GM21367 (cell line): ENCODE measurements at regions not wholly inside any gene's neighbourhood (a gene's known extent, or its start where the extent isn't known, plus 50 kb on each side); places are given as distances from the start of the nearest gene placed in this dataset.
"Not testable (repeated sequence)": the region's sequence is repeated elsewhere in the genome, so short reads cannot be mapped to it uniquely, and the experiment has no call there.

ENCODE experiments used
- ATAC-seq: cut with Tn5 transposase; IDR thresholded peaks from one replicate; pipeline ENCODE4 v1.9.1; 2021; ENCODE audit not compliant: unreplicated experiment

DNA sequence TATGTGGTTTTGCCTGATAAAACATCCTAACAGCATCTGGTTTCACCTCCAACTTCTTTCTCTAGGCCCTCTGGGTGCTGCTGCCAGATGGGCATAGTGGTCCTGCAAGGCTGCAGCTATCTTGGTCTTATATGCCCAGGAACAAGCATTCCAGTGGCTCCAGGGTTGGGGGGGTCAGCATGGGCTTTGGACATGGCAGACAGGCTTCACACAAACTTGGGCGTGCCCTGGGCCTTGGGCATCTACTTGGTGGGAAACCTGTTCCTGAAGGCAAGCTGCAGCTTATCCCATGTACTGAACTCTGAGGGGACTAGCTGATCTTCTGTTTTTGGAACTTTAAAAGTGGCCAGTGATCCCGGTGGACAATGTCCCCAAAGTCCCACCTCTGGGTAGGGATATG lies 54.9 kb upstream of the ZNF678 start:
- no peak for ATAC-seq

DNA sequence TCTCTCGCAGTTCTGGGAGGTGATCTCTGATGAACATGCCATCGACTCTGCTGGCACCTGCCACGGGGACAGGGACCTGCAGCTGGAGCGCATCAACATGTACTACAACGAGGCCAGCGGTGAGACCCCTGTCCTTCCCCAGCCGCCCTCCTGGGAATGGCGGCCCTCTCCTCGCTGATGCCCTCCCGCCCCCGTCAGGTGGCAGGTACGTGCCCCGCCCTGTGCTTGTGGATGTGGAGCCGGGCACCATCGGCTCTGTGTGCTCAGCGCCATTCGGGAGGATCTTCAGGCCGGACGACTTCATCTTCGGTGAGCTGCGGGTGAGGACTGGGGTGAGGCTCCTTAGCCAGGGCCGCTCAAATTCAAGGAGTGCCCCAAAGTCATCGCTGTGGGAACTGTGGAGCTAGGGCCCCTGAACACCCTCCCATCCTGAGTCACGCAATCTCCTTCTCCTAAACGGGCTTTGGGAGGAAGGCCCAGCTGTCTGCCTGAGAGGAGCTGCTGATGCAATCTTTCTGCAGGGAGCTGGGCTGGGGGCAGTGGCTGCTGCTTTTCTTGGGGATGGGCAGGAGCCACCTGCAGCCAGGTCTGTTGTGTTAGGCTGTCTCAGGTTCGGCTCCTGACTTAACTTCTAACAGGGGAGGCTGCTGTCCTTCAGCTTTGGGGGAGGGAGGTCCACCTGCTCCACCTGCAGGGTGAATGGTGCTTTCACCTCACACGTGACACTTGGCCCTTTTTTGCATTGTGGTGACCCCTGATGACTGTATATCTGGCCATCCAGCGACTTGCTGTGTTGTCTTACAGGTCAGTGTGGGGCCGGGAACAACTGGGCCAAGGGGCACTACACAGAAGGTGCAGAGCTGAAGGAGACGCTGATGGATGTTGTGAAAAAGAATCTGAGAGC lies 56.6 kb upstream of the ZNF678 start:
- ATAC-seq: not testable (repeated sequence)

DNA sequence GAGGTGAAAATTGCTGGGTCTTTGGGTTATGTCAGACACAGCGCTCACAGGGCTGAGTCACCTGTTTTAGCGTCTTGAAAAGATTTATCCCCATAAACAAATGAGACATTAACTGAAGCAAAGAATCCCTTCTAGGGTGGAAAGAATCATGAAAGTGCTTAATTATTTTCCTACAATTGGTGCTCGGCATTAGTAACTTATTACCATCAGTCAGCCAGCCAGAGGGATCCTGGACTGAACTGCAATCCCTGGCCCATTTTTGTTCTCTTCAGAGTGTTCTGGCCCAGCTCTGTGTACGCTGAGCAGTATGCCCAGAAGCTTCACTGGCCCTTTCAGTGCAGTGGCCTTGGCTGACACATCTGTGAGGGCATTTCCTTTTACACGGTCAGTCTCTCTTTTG lies 67.3 kb upstream of the ZNF678 start:
- not testable (repeated sequence) for ATAC-seq

DNA sequence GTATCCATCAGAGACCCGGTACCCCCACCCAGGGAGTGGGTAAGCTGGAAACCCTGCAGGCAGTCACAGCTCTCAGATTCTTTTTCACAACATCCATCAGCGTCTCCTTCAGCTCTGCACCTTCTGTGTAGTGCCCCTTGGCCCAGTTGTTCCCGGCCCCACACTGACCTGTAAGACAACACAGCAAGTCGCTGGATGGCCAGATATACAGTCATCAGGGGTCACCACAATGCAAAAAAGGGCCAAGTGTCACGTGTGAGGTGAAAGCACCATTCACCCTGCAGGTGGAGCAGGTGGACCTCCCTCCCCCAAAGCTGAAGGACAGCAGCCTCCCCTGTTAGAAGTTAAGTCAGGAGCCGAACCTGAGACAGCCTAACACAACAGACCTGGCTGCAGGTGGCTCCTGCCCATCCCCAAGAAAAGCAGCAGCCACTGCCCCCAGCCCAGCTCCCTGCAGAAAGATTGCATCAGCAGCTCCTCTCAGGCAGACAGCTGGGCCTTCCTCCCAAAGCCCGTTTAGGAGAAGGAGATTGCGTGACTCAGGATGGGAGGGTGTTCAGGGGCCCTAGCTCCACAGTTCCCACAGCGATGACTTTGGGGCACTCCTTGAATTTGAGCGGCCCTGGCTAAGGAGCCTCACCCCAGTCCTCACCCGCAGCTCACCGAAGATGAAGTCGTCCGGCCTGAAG lies 69.3 kb upstream of the ZNF678 start:
- ATAC-seq: not testable (repeated sequence)

DNA sequence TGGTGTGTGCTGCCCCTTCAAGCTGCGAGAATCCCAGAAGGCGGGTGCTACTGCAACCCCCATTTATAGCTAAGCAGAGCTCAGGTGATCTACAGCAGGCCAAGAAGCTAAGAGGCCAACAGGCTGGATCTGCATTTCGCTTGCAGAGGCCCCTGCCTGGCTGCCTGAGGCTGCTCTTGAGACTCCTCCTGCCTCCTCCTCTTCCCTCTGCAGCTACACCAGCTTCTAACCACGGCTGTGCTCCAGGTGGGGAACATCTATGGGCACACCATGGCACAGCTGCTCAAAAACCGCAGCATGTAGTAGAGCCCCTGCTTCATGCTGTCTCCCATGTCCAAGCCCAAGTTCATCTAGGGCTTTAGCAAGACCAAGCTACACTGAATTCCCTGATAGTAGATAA lies 72.9 kb upstream of the ZNF678 start:
- no peak for ATAC-seq

DNA sequence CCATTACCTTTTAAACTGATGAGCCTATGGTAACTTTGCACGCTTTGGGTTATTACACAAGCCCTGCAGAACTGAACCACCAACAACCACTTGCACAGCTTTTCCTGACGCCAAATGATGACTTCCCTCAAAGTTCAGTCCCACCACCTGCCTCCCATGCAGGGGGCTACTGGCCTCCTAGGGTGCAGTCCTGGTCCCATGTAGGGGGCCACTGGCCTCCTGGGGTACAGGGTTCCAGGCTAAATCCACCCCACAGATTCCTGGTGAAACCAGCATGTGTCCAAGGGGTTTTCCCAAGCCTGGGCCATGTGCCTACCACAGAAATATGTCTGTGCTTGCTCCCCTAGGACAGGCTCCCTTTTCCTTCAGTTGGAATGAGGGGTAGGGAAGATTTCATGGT lies 73.4 kb upstream of the ZNF678 start:
- ATAC-seq: no peak

DNA sequence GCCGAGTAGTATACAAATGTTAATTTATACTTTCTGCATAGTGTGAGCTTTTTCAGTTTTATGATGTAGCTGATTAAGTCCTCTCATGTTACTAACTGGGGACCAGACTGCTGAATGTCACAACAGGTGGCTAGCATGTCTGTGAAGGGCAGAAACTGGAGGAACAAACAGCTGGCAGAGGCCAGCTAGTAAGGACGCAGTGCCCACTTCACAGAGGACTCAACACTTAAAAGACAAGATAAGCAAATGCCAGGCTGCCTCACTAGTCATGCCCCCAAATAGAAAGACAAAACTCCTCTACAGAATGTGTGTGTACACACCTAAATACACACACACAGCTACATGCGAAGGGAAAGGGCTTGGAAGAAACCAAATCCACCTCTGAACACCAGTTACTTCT lies 73.8 kb upstream of the ZNF678 start:
- no peak for ATAC-seq

DNA sequence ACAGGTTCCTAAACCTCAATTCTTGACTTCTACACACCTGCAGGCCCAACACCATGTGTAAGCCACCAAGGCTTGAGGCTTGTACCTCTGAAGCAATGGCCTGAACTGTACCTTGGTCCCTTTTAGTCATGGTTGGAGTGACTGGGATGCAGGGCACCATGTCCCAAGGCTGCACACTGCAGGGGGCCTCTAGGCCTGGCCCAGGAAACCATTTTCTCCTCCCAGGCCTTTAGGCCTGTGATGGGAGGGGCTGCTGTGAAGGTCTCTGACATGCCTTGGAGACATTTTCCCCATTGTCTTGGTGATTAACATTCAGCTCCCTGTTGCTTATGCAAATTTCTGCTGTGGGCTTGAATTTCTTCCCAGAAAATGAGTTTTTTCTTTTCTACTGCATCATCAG lies 75.8 kb upstream of the ZNF678 start:
- no peak for ATAC-seq

DNA sequence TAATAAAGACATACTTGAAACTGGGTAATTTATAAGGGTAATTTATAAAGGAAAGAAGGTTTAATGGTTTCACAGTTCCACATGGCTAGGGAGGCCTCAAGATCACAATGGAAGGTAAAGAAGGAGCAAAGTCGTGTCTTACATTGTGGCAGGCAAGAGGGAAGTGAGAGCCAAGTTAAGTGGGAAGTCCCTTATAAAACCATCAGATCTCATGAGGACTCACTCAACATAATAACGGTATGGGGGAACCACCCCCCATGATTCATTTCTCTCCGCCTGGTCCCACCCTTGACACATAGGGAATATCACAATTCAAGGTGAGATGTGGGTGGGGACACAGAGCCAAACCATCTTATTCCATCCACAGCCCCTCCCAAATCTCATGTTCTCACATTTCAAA lies 76.8 kb upstream of the ZNF678 start:
- no peak for ATAC-seq

DNA sequence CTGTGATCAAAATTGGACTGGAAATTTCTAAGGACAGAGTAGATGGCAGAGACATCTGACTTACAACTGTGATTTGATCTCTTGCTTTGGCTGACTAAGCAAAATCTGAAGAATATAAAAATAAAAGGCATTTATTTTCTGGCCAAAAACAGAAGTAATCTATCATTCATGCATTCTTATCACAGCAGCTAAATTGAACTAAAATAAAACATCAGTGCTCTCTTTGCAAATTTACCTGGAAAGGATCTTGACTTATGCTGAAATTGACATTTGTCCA lies 81.4 kb upstream of the ZNF678 start:
- ATAC-seq: no peak

DNA sequence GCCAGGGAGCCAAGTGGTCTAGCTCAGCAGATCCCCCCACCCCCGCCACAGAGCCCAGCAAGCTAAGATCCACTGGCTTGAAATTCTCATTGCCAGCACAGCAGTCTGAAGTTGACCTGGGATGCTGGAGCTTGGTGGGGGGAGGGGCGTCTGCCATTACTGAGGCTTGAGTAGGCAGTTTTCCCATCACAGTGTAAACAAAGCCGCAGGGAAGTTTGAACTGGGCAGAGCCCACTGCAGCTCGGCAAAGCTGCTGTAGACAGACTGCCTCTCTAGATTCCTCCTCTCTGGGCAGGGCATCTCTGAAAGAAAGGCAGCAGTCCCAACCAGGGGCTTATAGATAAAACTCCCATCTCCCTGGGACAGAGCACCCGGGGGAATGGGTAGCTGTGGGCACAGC lies 89.3 kb upstream of the ZNF678 start:
- not testable (repeated sequence) for ATAC-seq

DNA sequence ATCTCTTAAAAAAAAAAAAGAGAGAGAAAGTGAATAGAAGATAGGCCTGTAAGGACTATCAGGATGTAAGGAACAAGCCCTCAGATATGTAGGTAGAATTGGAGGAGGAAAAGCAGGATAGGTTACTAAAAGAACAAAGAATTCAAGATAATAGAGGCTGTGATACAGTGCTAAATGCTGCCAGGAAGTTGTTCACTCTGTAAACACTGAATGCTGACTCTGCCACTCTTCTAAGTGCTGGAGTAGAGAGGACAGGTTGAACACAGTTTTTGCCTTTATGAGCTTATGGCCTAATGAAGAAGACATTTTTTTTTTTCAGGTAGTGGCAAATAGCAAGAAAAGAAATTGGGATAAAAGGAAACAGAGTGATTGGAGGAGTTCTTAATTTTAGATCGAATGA lies 90.6 kb upstream of the ZNF678 start:
- ATAC-seq: no peak

DNA sequence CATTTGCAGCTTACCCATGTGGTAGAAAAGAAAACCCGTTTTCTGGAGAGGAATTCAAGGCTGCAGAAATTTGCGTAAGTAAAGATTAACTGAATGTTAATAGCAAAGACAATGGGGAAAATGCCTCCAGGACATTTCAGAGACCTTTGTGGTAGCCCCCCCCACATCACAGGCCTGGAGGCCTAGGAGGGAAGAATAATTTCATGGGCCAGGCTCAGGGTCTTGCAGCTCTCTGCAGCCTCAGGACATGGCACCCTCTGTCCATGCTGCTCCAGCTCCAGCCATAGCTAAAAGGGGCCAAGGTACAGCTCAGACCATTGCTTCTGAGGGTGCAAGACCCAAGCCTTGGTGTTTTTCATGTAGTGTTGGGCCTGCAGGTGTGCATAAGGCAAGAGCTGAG lies 92.7 kb upstream of the ZNF678 start:
- no peak for ATAC-seq

DNA sequence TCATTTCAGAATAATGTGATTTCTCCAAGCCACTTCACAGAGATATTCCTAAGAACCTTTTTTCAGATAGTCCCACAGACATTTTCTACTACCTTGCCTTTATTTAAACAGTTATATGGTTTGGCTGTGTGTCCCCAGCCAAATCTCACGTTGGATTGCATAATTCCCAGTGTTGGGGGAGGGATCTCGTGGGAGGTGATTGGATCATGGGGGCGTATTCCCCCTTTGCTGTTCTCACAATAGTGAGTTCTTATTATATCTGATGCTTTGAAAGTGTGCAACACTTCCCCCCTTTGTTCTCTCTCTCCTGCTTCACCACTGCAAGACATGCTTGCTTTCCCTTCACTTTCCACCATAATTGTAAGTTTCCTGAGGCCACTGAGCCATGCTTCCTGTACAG lies 93.6 kb upstream of the ZNF678 start:
- ATAC-seq: no peak

DNA sequence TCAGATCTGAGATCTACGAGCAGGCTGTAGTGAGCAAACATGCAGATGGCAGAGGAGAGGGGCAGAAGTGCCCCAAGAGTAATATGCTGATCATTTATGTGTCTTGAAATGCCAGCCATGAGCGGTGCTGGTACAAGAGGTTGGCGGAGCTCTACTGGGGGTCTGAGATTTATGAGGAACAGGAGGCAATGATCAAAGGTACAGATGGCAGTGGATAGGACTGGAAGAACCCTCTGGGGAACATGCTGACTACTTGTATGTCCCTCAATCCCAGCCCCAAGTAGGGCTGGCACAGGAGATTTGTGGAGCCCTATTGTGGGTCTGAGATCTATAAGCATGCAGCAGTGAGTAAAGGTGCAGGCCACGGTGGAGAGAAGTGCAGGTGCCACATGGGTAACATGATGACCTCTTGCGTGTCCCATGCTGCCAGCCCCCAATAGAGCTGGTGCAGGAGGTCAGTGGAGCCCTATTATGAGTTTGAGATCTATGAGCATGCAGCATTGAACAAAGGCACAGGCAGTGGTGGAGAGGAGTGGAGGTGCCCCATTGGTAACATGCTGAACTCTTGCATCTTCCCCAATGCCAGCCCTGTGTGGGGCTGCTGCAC lies 97.2 kb upstream of the ZNF678 start:
- ATAC-seq: no peak

DNA sequence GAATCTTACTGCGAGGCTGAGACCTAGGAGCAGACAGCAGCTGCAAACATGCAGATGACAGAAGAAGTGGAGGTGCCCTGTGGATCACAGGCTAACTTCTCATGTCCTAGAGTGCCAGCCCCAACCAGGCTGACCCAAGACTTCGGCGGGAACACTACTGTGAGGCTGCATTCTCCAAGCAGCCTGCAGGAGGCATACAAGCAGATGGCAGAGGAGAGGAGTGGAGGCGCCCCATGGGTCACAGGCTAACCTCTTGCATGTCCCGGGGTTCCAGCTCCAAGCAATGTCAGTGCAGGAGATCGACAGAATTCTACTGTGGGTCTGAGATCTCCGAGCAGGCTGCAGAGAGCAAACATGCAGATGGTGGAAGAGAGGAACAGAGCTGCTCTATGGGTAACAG lies 98.1 kb upstream of the ZNF678 start:
- no peak for ATAC-seq

DNA sequence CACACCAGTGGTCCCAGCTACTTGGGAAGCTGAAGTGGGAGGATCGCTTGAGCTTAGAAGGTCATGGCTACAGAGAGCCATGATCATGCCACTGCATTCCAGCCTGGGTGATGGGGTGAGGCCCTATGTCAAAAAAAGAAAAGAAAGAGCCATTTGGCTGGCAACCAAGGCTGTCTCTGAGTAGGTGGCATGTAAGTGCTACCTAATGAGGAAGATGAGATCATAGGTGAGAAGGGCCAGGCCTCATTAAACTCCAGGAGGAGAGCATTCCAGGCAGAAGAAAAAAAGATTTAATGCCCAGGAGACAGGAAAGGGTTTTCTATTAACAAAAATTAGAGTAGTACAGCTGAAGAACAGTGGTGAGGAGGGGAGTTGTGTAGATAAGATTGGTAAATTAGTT lies 103.4 kb upstream of the ZNF678 start:
- ATAC-seq: no peak

DNA sequence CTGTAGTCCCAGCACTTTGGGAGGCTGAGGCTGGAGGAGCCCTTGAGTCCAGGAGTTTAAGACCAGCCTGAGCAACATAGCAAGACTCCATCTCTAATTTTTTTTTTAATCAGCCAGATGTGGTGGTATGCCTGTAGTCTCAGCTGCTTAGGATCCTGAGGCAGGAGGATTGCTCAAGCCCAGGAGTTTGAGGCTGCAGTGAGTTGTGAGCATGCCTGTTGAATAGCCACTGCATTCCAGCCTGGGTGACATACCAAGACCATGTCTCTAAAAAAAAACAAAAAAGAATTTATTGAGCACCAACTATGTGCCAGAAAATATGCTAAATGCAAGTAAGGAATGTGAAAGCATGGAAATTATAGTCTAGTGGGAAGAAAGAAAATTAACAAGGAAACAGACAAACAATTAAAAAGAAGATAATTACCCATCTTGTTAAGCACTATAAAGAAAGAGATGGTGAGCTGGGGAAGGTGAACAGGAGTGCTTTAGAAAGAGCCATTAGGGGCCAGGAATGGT lies 104.0 kb upstream of the ZNF678 start:
- ATAC-seq: no peak

DNA sequence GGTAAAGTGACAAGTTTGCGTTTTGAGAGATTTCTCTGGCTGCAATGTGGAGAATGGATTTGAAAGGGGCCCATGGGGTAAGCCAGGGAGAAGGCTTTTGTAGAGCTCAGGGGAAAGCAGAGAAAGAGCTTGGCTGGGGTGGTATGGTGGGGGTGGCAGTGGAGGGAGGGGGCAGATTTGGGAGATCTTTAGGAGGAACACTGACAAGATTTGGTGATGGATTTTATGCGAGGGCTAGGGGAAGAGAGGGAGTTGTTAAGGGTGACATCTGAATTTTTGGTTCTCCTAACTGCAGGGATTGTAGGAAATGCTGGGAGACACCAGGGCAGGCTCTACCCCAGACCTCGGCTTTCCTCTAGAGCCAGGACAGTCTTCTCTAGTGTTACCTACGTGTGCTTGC lies 108.7 kb upstream of the ZNF678 start:
- no peak for ATAC-seq

DNA sequence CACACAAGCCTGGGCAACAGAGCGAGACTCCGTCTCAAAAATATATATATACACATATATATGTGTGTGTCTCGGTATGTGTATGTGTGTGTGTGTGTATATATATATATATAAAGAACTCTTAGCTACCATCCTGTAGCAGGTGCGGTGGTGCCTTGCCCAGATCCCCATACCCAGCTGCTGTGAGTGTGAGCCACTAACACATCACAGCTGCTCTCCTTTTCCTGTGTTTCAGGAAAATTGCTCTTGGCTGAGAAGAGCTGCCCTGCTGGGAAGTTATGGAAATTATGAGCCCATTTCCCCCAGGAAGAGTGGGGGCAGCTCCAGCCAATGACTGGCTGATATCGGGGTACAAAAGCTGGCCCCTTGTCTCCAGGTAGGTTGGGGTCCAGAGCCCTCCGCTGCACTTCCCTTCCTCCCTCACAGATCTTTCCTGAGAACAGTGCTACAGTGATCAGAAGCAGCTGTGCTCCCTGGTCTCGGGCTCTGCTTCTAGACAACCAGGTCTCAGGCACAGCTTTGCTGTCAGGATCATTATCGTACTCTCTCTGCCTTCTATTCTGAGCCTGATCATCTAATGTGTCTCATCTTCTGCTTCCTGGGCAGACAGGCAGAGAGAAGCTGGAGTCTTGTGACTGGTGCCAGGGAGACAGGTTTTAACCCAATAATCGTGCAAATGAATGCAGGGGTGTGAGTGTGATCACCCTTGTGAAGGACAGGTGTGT lies 109.6 kb upstream of the ZNF678 start:
- no peak for ATAC-seq

DNA sequence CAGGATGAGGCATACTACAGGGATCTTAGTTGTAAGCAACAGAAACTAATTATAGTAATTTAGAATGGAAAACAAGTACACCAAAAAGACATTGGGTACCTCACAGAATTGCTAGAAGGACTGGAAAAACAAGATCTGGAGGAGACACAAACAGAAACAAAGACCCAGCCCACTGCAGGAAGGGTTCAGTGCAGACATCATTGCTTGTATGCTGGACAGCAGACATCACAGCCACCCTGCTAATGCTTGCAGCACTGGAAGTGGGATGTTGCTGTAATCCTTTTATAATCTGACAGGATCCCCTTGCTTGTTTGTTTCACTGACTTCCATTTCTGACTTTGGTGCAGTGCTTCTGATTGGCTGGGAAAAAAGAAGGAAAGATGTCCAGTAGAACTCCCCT lies 111.4 kb upstream of the ZNF678 start:
- ATAC-seq: no peak
